D721Med (cell line): ENCODE measurements at regions not wholly inside any gene's neighbourhood (a gene's known extent, or its start where the extent isn't known, plus 50 kb on each side); places are given as distances from the start of the nearest gene placed in this dataset.

ENCODE experiments used
- DNase-seq: peaks from one replicate; pipeline ENCODE4 v3.0.0; 2011; ENCODE audit warnings: low spot score; ENCODE audit not compliant: insufficient read length
- FAIRE-seq: peaks from 2 replicates; lab custom pipeline; 2011; peaks lifted over from hg19 to GRCh38; lab: Jason Lieb, UNC
- CTCF ChIP-seq: IDR thresholded peaks from 2 replicates; pipeline ENCODE4 v1.5.1; 2012; ENCODE audit warnings: mild to moderate bottlenecking, control low read depth; ENCODE audit not compliant: insufficient read depth; ENCODE audit errors: missing control alignments

GRCh38 chr4:77384094-77384493 lies 221.5 kb upstream of the CXCL13 start:
- FAIRE-seq, result no peak
- DNase-seq, result no peak
- no peak for TF ChIP-seq CTCF

- DNase-seq (no peak), FAIRE-seq (no peak)
- peak; percentile 93 for TF ChIP-seq CTCF
These were observed 220.3 kb upstream of the CXCL13 start for GRCh38 chr4:77385124-77385969.

- no peak for FAIRE-seq
- no peak for DNase-seq
These were observed 211.6 kb upstream of the CXCL13 start for GRCh38 chr4:77393996-77394395.

GRCh38 chr4:77395481-77395880 lies 210.1 kb upstream of the CXCL13 start:
- FAIRE-seq (no peak), DNase-seq (no peak)
- TF ChIP-seq CTCF, result no peak

More at GRCh38 chr4:77393996-77394395, 211.6 kb upstream of the CXCL13 start:
- no peak for TF ChIP-seq CTCF

GRCh38 chr4:77398256-77398655 lies 207.4 kb upstream of the CXCL13 start:
- FAIRE-seq, result no peak
- DNase-seq, result no peak
- no peak for TF ChIP-seq CTCF

GRCh38 chr4:77399831-77400230 lies 205.8 kb upstream of the CXCL13 start:
- FAIRE-seq, result no peak
- no peak for TF ChIP-seq CTCF

GRCh38 chr4:77413766-77414165 lies 191.9 kb upstream of the CXCL13 start:
- DNase-seq, result no peak
- no peak for TF ChIP-seq CTCF
- FAIRE-seq, result no peak

More at GRCh38 chr4:77399831-77400230, 205.8 kb upstream of the CXCL13 start:
- DNase-seq, result no peak
